Adipocyte (in vitro differentiated cells): ENCODE measurements at regions not wholly inside any gene's neighbourhood (a gene's known extent, or its start where the extent isn't known, plus 50 kb on each side); places are given as distances from the start of the nearest gene placed in this dataset.

Experiments used
- DNase-seq: peaks from one replicate; pipeline ENCODE4 v3.0.0-alpha.2; 2015; ENCODE audit warnings: low read depth
- H3K27me3 ChIP-seq: replicated peaks from 2 replicates; pipeline ENCODE4 v1.7.0; 2013; ENCODE audit warnings: mild to moderate bottlenecking, low read length, moderate library complexity; ENCODE audit not compliant: control insufficient read depth, insufficient read depth
- H3K36me3 ChIP-seq: 2 replicates; pipeline ENCODE4 v1.7.0; 2013; ENCODE audit warnings: low read length, mild to moderate bottlenecking, moderate library complexity; ENCODE audit not compliant: control insufficient read depth, insufficient read depth, severe bottlenecking
- H3K4me1 ChIP-seq: 2 replicates; pipeline ENCODE4 v1.7.0; 2013; ENCODE audit warnings: mild to moderate bottlenecking, low read length, moderate library complexity; ENCODE audit not compliant: control insufficient read depth, insufficient read depth
- H3K4me3 ChIP-seq: 2 replicates; pipeline ENCODE4 v1.7.0; 2013; ENCODE audit warnings: mild to moderate bottlenecking, low read length, moderate library complexity
- H3K9ac ChIP-seq: 2 replicates; pipeline ENCODE4 v1.7.0; 2013; ENCODE audit warnings: mild to moderate bottlenecking, low read length, moderate library complexity
- H3K9me3 ChIP-seq: 2 replicates; pipeline ENCODE4 v1.7.0; 2013; ENCODE audit warnings: mild to moderate bottlenecking, low read length, moderate library complexity; ENCODE audit not compliant: control insufficient read depth

DNA sequence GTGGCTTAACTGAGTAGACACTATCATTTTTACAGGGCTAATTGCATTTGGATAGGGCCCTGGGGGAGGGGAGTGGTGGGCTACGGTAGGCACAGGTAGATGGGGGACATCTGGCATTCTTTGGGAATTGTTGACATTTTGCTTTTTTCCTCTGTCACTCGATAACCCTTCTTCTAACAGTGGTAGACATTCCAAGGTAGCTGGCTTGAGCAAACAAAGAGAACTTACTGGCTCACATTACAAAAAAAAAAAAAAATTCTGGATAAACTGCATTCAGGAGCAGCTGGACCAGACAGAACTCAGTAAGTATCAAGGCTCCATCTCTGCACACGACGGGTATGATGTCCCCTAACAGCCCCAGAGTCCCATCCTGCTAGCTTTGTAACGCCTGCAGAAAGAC lies 585.2 kb downstream of the ZNF608 start:
- Histone ChIP-seq H3K36me3 (no peaks in the 10 kb centered on the region), H3K27me3 (no peaks in the 10 kb centered on the region), H3K9me3 (no peaks in the 10 kb centered on the region), H3K9ac (no peak overlapping the region), H3K4me3 (no peak overlapping the region), H3K4me1 (no peaks in the 10 kb centered on the region)
- no peak for DNase-seq

DNA sequence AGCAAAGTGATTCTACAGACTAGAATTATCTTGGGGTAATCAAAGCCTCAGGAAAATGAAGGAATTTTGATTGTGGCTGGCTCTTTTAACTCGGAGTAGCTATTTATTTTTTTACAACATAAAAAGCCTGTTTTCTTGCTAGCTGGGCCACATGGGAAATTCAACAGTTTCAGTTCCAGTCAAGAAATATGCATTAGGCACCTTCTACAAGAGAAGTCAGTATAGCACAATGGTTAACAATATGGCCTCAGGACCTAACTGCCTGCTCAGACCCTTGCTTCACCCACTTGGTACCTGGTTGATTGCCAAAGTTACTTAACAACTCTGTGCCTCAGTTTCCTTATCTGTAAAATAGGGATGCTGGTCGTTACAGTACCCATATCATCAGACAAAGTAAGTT lies 586.2 kb downstream of the ZNF608 start:
- Histone ChIP-seq H3K9ac (no peak overlapping the region), H3K4me3 (no peak overlapping the region), H3K4me1 (no peaks in the 10 kb centered on the region), H3K36me3 (no peaks in the 10 kb centered on the region), H3K27me3 (no peaks in the 10 kb centered on the region), H3K9me3 (peaks cover 10% of the 10 kb centered on the region)
- no peak for DNase-seq

DNA sequence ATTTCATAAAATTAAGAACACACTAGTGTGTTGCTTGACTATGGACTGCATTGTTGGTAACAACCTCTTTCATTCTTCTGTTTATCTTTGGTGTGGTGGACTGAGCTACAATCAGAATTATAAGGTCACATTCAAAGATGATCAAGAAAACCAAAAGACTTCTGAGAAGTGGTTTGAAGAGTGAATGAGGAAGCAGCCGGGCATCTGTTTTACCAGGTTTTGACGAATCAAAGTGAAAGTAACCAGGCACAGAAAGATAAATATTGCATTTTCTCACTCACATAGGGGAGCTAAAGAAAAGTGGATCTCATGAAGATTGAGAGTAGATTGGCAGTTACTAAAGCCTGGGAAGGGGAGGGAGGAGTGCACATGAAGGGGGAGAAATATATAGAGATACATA lies 589.1 kb downstream of the ZNF608 start:
- Histone ChIP-seq H3K36me3 (no peaks in the 10 kb centered on the region), H3K9ac (no peak overlapping the region), H3K9me3 (peaks cover 36% of the 10 kb centered on the region), H3K4me3 (peak overlapping the region; percentile 46), H3K27me3 (no peaks in the 10 kb centered on the region), H3K4me1 (no peaks in the 10 kb centered on the region)
- DNase-seq, result peak; percentile 22

DNA sequence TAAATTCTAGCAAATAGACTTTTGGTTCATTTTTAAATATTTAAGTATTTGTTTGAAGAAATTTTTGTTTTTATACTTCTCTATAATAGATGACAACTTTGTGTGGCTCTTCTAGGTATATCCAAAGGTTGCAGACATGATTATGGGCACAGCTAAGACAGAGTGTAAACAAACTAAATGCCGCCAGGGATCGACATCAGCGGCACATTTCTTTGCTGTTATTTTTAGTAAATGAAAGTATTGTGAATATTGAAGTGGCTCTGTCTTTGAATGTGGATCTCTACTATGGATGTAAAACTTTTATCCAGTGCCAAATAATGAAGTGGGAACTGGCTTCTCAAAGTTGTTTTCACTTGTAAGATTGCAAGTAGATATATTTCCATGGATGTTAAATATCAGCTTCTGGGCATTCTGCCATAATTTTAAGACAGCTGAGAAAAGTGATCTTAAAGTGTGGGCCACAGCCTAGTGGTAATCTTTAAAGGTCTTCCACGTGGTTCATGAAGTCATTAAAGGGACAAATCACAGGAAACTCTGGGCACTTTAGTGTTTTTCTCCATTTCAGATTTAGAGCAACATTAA lies 589.9 kb downstream of the ZNF608 start:
- no peaks in the 10 kb centered on the region for H3K4me1 ChIP-seq
- H3K9ac ChIP-seq, result no peak overlapping the region
- H3K9me3 ChIP-seq, result peaks cover 36% of the 10 kb centered on the region
- H3K36me3 ChIP-seq, result no peaks in the 10 kb centered on the region
- H3K4me3 ChIP-seq, result no peak overlapping the region
- H3K27me3 ChIP-seq, result no peaks in the 10 kb centered on the region
- peak; percentile 59 for DNase-seq

DNA sequence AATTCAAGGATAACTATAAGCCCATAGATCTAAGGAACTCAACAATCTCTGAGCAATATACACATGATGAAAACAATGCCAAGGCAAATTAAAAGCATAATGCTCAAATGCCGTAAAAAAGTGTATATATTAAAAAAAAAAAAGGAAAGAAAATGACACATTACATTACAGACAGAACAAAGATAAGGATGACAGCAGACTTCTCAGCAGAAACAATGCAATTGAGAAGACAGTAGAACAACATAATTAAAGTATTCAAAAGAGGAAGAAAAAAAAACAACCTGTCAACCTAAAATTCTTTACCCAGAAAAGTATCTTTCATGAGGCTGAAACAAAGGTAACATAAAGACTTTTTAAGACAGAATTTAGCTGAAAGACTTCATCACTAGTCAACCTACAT lies 591.7 kb downstream of the ZNF608 start:
- Histone ChIP-seq H3K36me3 (no peaks in the 10 kb centered on the region), H3K4me1 (no peaks in the 10 kb centered on the region), H3K4me3 (peak overlapping the region; percentile 5), H3K27me3 (no peaks in the 10 kb centered on the region), H3K9me3 (peaks cover 45% of the 10 kb centered on the region), H3K9ac (no peak overlapping the region)
- DNase-seq, result peak; percentile 21

DNA sequence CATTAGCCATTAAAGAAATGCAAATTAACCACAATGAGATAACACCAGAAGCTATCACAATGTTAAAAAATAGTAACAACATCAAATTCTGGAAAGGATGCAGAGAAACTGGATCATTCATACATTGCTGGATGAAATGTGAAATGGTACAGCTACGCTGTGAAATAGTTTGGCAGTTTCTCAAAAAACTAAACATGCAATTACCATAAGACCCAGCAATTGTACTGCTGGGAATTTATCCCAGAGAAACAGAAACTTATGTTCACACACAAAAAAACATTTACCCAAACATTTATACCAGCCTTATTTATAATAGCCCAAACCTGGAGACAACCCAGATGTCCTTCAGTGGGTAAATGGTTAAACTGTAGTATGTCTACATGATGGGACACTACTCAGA lies 592.9 kb downstream of the ZNF608 start:
- no peak overlapping the region for H3K9ac ChIP-seq
- H3K4me1 ChIP-seq, result no peaks in the 10 kb centered on the region
- no peaks in the 10 kb centered on the region for H3K36me3 ChIP-seq
- H3K4me3 ChIP-seq, result no peak overlapping the region
- no peaks in the 10 kb centered on the region for H3K27me3 ChIP-seq
- no peak for DNase-seq
- H3K9me3 ChIP-seq, result peaks cover 45% of the 10 kb centered on the region

DNA sequence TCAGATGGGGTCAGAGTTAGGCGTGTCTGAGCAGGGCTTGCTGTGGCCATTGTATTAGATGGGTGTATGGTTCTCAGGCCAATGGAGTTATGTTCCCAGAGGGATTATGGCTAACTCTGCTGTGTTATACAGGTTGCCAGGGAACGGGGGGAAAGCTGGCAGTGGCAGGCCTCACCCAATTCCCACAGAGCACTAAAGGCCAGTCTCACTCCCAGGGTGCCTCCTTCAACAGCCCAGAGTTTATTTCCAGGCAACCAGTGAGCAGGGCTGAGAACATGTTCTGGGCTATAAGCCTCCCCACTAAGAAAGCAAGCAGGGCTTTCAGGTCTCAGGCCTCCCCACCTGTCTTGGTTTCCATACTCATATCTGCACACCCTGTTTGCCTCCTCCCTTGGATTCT lies 597.9 kb downstream of the ZNF608 start:
- Histone ChIP-seq H3K27me3 (no peaks in the 10 kb centered on the region), H3K4me3 (no peak overlapping the region), H3K4me1 (no peaks in the 10 kb centered on the region), H3K9me3 (peaks cover 30% of the 10 kb centered on the region), H3K36me3 (no peaks in the 10 kb centered on the region), H3K9ac (no peak overlapping the region)
- DNase-seq, result no peak

DNA sequence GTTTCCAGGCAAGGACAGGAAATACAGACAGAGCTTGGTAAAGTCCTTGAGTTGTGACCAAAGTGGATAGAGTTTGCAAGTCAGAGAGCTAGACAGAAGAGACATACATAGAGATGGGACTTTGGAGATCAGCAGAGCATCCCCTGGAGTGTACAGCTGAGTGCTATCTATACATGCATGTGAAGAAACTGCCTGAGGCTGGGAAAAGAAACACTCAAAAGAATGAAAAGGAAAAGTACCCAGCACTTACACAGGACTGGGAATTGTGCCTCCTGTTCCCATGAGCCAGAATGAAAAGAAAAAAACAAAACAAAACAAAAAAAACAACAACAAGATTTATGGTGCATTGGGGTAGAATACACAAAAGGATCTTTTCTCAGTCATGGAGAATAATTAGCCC lies 606.4 kb downstream of the ZNF608 start:
- H3K9ac ChIP-seq, result no peak overlapping the region
- no peaks in the 10 kb centered on the region for H3K27me3 ChIP-seq
- H3K4me3 ChIP-seq, result no peak overlapping the region
- no peaks in the 10 kb centered on the region for H3K36me3 ChIP-seq
- no peaks in the 10 kb centered on the region for H3K4me1 ChIP-seq
- H3K9me3 ChIP-seq, result peaks cover 6% of the 10 kb centered on the region
- no peak for DNase-seq

DNA sequence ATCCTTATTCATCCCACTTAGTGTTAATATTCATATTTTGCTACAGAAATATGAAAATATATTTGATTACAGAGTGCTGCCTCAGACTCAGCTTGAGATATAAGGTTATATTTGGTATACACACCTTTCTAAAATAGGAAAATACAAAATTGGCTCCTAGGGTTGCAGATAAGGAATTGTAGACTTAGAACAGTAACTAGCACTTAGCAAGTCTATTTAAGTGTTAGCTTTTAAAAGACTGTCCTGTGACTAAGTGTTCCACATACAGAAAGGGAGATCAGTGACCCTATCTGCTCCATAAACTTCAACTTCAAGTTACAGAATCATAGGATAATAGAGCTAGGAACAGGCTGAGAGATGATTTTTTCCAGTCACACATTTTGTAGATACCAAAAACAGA lies 607.0 kb downstream of the ZNF608 start:
- Histone ChIP-seq H3K9ac (no peak overlapping the region), H3K27me3 (no peaks in the 10 kb centered on the region), H3K36me3 (no peaks in the 10 kb centered on the region), H3K9me3 (peaks cover 6% of the 10 kb centered on the region), H3K4me1 (no peaks in the 10 kb centered on the region), H3K4me3 (no peak overlapping the region)
- DNase-seq, result no peak

DNA sequence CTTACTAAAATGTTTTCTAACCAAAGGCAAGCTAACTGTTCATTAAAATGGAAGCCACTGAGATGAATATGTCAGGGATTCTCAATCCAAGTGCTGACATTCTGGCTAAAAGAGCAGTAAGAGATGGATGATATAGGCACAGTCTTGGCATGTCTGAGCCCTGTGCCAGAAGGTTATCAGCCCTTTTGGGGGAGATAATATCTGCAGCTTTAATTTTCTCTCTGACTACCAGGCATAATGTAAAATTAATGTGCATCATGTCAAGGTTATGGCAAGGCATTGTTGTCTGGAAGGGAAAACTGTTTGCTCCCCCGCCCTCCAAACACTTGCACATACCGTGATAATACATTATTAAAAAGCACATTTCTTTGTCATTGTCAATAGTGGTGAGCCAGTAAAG lies 609.8 kb downstream of the ZNF608 start:
- Histone ChIP-seq H3K4me3 (no peak overlapping the region), H3K9ac (no peak overlapping the region), H3K9me3 (peaks cover 1% of the 10 kb centered on the region), H3K36me3 (no peaks in the 10 kb centered on the region), H3K4me1 (no peaks in the 10 kb centered on the region), H3K27me3 (no peaks in the 10 kb centered on the region)
- DNase-seq, result no peak

DNA sequence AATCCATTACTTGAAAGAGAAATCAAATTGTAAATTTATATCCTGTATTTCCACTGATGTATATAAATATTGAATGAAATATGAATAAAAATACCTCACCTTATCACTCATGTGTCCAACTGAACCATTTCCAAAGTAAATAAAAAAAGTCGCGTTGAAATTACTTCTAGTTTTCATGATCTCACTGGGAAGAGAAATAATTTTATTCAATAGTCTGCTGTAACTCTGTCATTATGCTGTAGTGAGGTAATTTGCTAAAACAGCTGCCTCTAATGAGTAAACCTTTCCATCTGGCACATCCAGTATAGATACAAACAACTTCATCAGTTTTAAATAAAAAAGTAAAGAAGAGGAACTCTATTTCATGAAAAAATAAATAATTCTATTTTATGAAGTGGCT lies 611.5 kb downstream of the ZNF608 start:
- no peak for DNase-seq
- no peak overlapping the region for H3K9ac ChIP-seq
- no peak overlapping the region for H3K4me3 ChIP-seq
- H3K4me1 ChIP-seq, result no peaks in the 10 kb centered on the region
- no peaks in the 10 kb centered on the region for H3K9me3 ChIP-seq
- no peaks in the 10 kb centered on the region for H3K27me3 ChIP-seq
- no peaks in the 10 kb centered on the region for H3K36me3 ChIP-seq

DNA sequence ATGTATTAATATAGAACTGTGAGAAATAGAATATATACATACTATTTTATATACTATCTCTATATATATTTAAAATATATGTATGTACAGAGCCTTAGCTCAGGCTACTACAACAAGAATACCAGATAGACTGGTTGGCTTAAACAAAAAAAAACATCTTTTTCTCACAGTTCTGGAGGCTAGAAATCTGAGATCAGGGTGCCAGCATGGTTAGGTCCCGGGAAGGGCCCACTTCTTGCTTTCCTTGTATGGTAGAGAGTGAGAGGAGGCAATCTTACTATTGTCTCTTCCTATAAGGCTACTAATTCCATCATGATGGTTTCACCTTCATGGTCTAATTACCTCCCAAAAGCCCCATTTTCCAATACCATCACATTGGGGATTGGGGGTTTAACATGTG lies 613.0 kb downstream of the ZNF608 start:
- Histone ChIP-seq H3K9me3 (no peaks in the 10 kb centered on the region), H3K4me3 (no peak overlapping the region), H3K4me1 (no peaks in the 10 kb centered on the region), H3K36me3 (no peaks in the 10 kb centered on the region), H3K9ac (no peak overlapping the region), H3K27me3 (no peaks in the 10 kb centered on the region)
- DNase-seq, result no peak
